ENCODE measurements at regions not wholly inside any gene's neighbourhood (a gene's known extent, or its start where the extent isn't known, plus 50 kb on each side); places are given as distances from the start of the nearest gene placed in this dataset.

- Mint-ChIP-seq H3K4me3 (ENCODE audit: unreplicated experiment) (no peak overlapping the region), H3K9me3 (ENCODE audit: unreplicated experiment) (peaks cover 3% of the 10 kb centered on the region), H3K27ac (ENCODE audit: unreplicated experiment) (no peak overlapping the region), H3K36me3 (ENCODE audit: low read depth, unreplicated experiment) (no peaks in the 10 kb centered on the region), H3K4me1 (ENCODE audit: low read depth, unreplicated experiment) (peaks cover 20% of the 10 kb centered on the region), H3K27me3 (ENCODE audit: low read depth, unreplicated experiment) (peaks cover 25% of the 10 kb centered on the region)
- no peak overlapping the region for H3K4me3 ChIP-seq (ENCODE audit: insufficient read depth, low read depth, low read length)
- TF ChIP-seq CTCF (IDR thresholded peaks at IDR 0.05; ENCODE audit: insufficient read depth, low read depth, low read length) (no peak), EZH2 (IDR thresholded peaks at IDR 0.05; ENCODE audit: insufficient read depth, low read length) (no peak)
- H4K20me1 ChIP-seq (ENCODE audit: insufficient read depth, low read length), result no peaks in the 10 kb centered on the region
- no peak overlapping the region for H3K9ac ChIP-seq (ENCODE audit: low read length)
- H3K79me2 ChIP-seq (ENCODE audit: insufficient read depth, low read length), result no peaks in the 10 kb centered on the region
- DNase-seq (ENCODE audit: low read depth) (no peak), FAIRE-seq (no peak)
- H3K4me2 ChIP-seq (ENCODE audit: low read length), result no peak overlapping the region
- no peak overlapping the region for H3K27ac ChIP-seq (ENCODE audit: low read depth, low read length)
- H3K4me1 ChIP-seq (ENCODE audit: insufficient read depth, low read length), result peaks cover 4% of the 10 kb centered on the region
- no peaks in the 10 kb centered on the region for H3K36me3 ChIP-seq (ENCODE audit: insufficient read depth, low read length)
- H2AFZ ChIP-seq (ENCODE audit: low read depth, low read length), result no peak overlapping the region
- H3K9me3 ChIP-seq (ENCODE audit: insufficient read depth, low read depth, low read length), result no peaks in the 10 kb centered on the region
- H3K27me3 ChIP-seq (ENCODE audit: insufficient read depth, low read length), result no peaks in the 10 kb centered on the region
These were observed 105.9 kb downstream of the SALL1 start for GRCh38 chr16:51045186-51045585.

GRCh38 chr16:51041546-51041945 is 109.5 kb downstream of the SALL1 start:
- no peak overlapping the region for H3K4me3 ChIP-seq (ENCODE audit: insufficient read depth, low read depth, low read length)
- Mint-ChIP-seq H3K9me3 (ENCODE audit: unreplicated experiment) (peaks cover 3% of the 10 kb centered on the region), H3K36me3 (ENCODE audit: low read depth, unreplicated experiment) (no peaks in the 10 kb centered on the region), H3K4me3 (ENCODE audit: unreplicated experiment) (no peak overlapping the region), H3K4me1 (ENCODE audit: low read depth, unreplicated experiment) (peaks cover 4% of the 10 kb centered on the region), H3K27ac (ENCODE audit: unreplicated experiment) (no peak overlapping the region), H3K27me3 (ENCODE audit: low read depth, unreplicated experiment) (peaks cover 51% of the 10 kb centered on the region)
- H3K79me2 ChIP-seq (ENCODE audit: insufficient read depth, low read length), result no peaks in the 10 kb centered on the region
- H3K27me3 ChIP-seq (ENCODE audit: insufficient read depth, low read length), result no peaks in the 10 kb centered on the region
- no peaks in the 10 kb centered on the region for H4K20me1 ChIP-seq (ENCODE audit: insufficient read depth, low read length)
- H3K4me1 ChIP-seq (ENCODE audit: insufficient read depth, low read length), result no peaks in the 10 kb centered on the region
- no peak for FAIRE-seq
- H2AFZ ChIP-seq (ENCODE audit: low read depth, low read length), result no peak overlapping the region
- no peak overlapping the region for H3K9ac ChIP-seq (ENCODE audit: low read length)
- no peak overlapping the region for H3K4me2 ChIP-seq (ENCODE audit: low read length)
- TF ChIP-seq CTCF (IDR thresholded peaks at IDR 0.05; ENCODE audit: insufficient read depth, low read depth, low read length) (no peak), EZH2 (IDR thresholded peaks at IDR 0.05; ENCODE audit: insufficient read depth, low read length) (no peak)
- H3K9me3 ChIP-seq (ENCODE audit: insufficient read depth, low read depth, low read length), result no peaks in the 10 kb centered on the region
- no peak for DNase-seq (ENCODE audit: low read depth)
- no peaks in the 10 kb centered on the region for H3K36me3 ChIP-seq (ENCODE audit: insufficient read depth, low read length)
- H3K27ac ChIP-seq (ENCODE audit: low read depth, low read length), result no peak overlapping the region

GRCh38 chr16:51040637-51041036 is 110.4 kb downstream of the SALL1 start:
- H3K4me2 ChIP-seq (ENCODE audit: low read length), result no peak overlapping the region
- H3K27ac ChIP-seq (ENCODE audit: low read depth, low read length), result no peak overlapping the region
- no peak overlapping the region for H3K9ac ChIP-seq (ENCODE audit: low read length)
- H3K4me1 Mint-ChIP-seq (ENCODE audit: low read depth, unreplicated experiment), result peaks cover 4% of the 10 kb centered on the region
- DNase-seq (ENCODE audit: low read depth) (no peak), FAIRE-seq (no peak)
- H3K36me3 Mint-ChIP-seq (ENCODE audit: low read depth, unreplicated experiment), result no peaks in the 10 kb centered on the region
- H3K27me3 ChIP-seq (ENCODE audit: insufficient read depth, low read length), result no peaks in the 10 kb centered on the region
- H3K9me3 ChIP-seq (ENCODE audit: insufficient read depth, low read depth, low read length), result no peaks in the 10 kb centered on the region
- H3K9me3 Mint-ChIP-seq (ENCODE audit: unreplicated experiment), result peaks cover 3% of the 10 kb centered on the region
- TF ChIP-seq EZH2 (IDR thresholded peaks at IDR 0.05; ENCODE audit: insufficient read depth, low read length) (no peak), CTCF (IDR thresholded peaks at IDR 0.05; ENCODE audit: insufficient read depth, low read depth, low read length) (no peak)
- H4K20me1 ChIP-seq (ENCODE audit: insufficient read depth, low read length), result no peaks in the 10 kb centered on the region
- no peaks in the 10 kb centered on the region for H3K4me1 ChIP-seq (ENCODE audit: insufficient read depth, low read length)
- no peak overlapping the region for H3K4me3 Mint-ChIP-seq (ENCODE audit: unreplicated experiment)
- H3K36me3 ChIP-seq (ENCODE audit: insufficient read depth, low read length), result no peaks in the 10 kb centered on the region
- H3K27me3 Mint-ChIP-seq (ENCODE audit: low read depth, unreplicated experiment), result peaks cover 51% of the 10 kb centered on the region
- no peak overlapping the region for H3K4me3 ChIP-seq (ENCODE audit: insufficient read depth, low read depth, low read length)
- H3K79me2 ChIP-seq (ENCODE audit: insufficient read depth, low read length), result no peaks in the 10 kb centered on the region
- no peak overlapping the region for H3K27ac Mint-ChIP-seq (ENCODE audit: unreplicated experiment)
- no peak overlapping the region for H2AFZ ChIP-seq (ENCODE audit: low read depth, low read length)
